Endodermal cell (in vitro differentiated cells): ENCODE measurements at regions not wholly inside any gene's neighbourhood (a gene's known extent, or its start where the extent isn't known, plus 50 kb on each side); places are given as distances from the start of the nearest gene placed in this dataset.

Experiments used
- DNase-seq: peaks from one replicate; pipeline ENCODE4 v3.0.0-alpha.2; 2017
- H3K27ac ChIP-seq: 2 replicates; pipeline ENCODE4 v1.5.1; 2013; ENCODE audit warnings: mild to moderate bottlenecking, low read depth, low read length, moderate library complexity
- H3K27me3 ChIP-seq: 2 replicates; pipeline ENCODE4 v1.6.1; 2013; ENCODE audit warnings: mild to moderate bottlenecking, low read length, moderate library complexity; ENCODE audit not compliant: insufficient read depth, control insufficient read depth, poor library complexity, severe bottlenecking
- H3K36me3 ChIP-seq: 2 replicates; pipeline ENCODE4 v1.7.0; 2013; ENCODE audit warnings: mild to moderate bottlenecking, low read length, moderate library complexity; ENCODE audit not compliant: control insufficient read depth, insufficient read depth
- H3K4me1 ChIP-seq: one replicate; pipeline ENCODE4 v1.7.0; 2013; ENCODE audit warnings: low read length; ENCODE audit not compliant: control insufficient read depth, insufficient read depth
- H3K4me3 ChIP-seq: 2 replicates; pipeline ENCODE4 v1.5.1; 2013; ENCODE audit warnings: mild to moderate bottlenecking, low read length, moderate library complexity
- H3K9ac ChIP-seq: 2 replicates; pipeline ENCODE4 v1.6.1; 2013; ENCODE audit warnings: mild to moderate bottlenecking, low read length, moderate library complexity; ENCODE audit not compliant: poor library complexity, severe bottlenecking; ENCODE audit errors: extremely low read depth
- H3K9me3 ChIP-seq: 2 replicates; pipeline ENCODE4 v1.6.1; 2013; ENCODE audit warnings: mild to moderate bottlenecking, low read length, moderate library complexity; ENCODE audit not compliant: control insufficient read depth
- H3K27ac Mint-ChIP-seq: 2 replicates; pipeline ENCODE4 v1.8.0; 2020; ENCODE audit warnings: mixed read lengths
- H3K27me3 Mint-ChIP-seq: 2 replicates; pipeline ENCODE4 v1.8.0; 2021; ENCODE audit warnings: mild to moderate bottlenecking, mixed read lengths; ENCODE audit not compliant: insufficient read depth
- H3K36me3 Mint-ChIP-seq: 2 replicates; pipeline ENCODE4 v1.8.0; 2020; ENCODE audit warnings: low read depth, mixed read lengths
- H3K4me1 Mint-ChIP-seq: 2 replicates; pipeline ENCODE4 v1.8.0; 2020; ENCODE audit warnings: mixed read lengths
- H3K4me3 Mint-ChIP-seq: 2 replicates; pipeline ENCODE4 v1.8.0; 2020; ENCODE audit warnings: mild to moderate bottlenecking, moderate library complexity, mixed read lengths
- H3K9me3 Mint-ChIP-seq: 2 replicates; pipeline ENCODE4 v1.8.0; 2020; ENCODE audit warnings: mild to moderate bottlenecking, mixed read lengths
- CTCF ChIP-seq: fragments of 200-600 bp; sonication (generic); conservative IDR thresholded peaks from 2 replicates; pipeline ENCODE4 v1.5.0; 2021; ENCODE audit warnings: antibody characterized with exemption, mild to moderate bottlenecking
- WGBS, 2 experiments: methylation state at CpG; one replicate each; pipeline versions ENCODE4 v1.1.5 to v1.1.7; 2013; ENCODE audit warnings: missing lambda C conversion rate in 2 of 2, mixed read lengths in 1 of 2; ENCODE audit not compliant: insufficient coverage in 1 of 2, insufficient read length in 1 of 2; 5-methylcytosine and 5-hydroxymethylcytosine counted together

DNA sequence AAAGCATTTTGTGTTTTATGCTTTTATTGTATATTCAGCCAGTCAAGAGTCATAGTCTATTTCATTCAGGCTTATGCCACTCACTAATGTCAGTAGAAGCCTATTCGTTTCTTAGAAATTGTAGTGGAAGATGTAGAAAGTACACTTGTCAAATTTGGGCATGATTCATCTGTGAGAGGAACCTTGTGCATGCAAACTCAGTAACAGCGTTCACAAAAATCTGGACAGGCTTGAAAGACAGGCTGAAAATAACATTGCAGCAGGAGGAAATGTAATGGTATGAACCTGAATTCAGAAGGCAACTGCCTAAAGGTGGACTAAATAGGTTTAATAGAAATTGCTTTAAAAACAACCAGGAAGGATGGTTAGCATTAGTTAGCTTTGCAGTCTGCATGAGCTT, 213.5 kb downstream of the CMPK2 start:
- WGBS, 2 experiments = 96 to 100% methylated on average over 2 of the region's 2 CpGs
- H3K27ac Mint-ChIP-seq = no peak overlapping the region
- Histone ChIP-seq H3K4me1 (no peaks in the 10 kb centered on the region), H3K4me3 (no peak overlapping the region), H3K36me3 (no peaks in the 10 kb centered on the region), H3K27me3 (no peaks in the 10 kb centered on the region), H3K9ac (no peak overlapping the region), H3K27ac (no peak overlapping the region), H3K9me3 (no peaks in the 10 kb centered on the region)
- no peak for DNase-seq
- H3K4me3 Mint-ChIP-seq = no peak overlapping the region
- TF ChIP-seq CTCF = no peak
- no peaks in the 10 kb centered on the region for H3K4me1 Mint-ChIP-seq
- no peaks in the 10 kb centered on the region for H3K9me3 Mint-ChIP-seq
- H3K27me3 Mint-ChIP-seq = no peaks in the 10 kb centered on the region
- no peaks in the 10 kb centered on the region for H3K36me3 Mint-ChIP-seq

DNA sequence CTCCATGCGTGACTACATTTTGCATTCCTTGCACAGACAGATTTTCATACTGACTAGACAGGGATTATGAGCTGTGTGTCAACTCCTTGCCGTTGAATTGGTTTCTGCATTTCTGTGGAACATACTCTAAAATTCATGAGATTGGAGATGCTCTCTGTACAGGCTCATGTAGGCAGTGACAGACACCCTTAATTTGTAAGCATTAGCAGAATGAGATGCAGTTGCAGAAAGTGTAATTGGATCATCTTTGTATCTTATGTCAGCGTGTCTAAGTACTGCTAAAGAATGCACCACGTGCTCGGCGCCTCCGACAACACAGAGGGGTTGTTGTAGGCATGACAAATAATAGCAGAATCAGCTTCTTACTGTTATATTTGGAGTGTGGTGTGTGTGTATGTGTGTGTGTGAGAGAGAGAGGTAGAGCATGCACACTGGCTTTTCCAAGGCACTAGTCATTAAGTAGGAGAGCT, 212.4 kb downstream of the CMPK2 start:
- Histone ChIP-seq H3K9me3 (no peaks in the 10 kb centered on the region), H3K36me3 (no peaks in the 10 kb centered on the region), H3K4me1 (no peaks in the 10 kb centered on the region), H3K9ac (no peak overlapping the region), H3K27ac (no peak overlapping the region), H3K27me3 (no peaks in the 10 kb centered on the region), H3K4me3 (no peak overlapping the region)
- 83 to 93% methylated on average over 7 of the region's 7 CpGs for WGBS, 2 experiments
- no peaks in the 10 kb centered on the region for H3K4me1 Mint-ChIP-seq
- TF ChIP-seq CTCF = no peak
- no peak overlapping the region for H3K27ac Mint-ChIP-seq
- H3K4me3 Mint-ChIP-seq = no peak overlapping the region
- H3K36me3 Mint-ChIP-seq = no peaks in the 10 kb centered on the region
- no peak for DNase-seq
- H3K9me3 Mint-ChIP-seq = no peaks in the 10 kb centered on the region
- no peaks in the 10 kb centered on the region for H3K27me3 Mint-ChIP-seq

GRCh38 chr2:6654279-6654678, 211.4 kb downstream of the CMPK2 start:
- Mint-ChIP-seq H3K27me3 (no peaks in the 10 kb centered on the region), H3K27ac (no peak overlapping the region), H3K36me3 (no peaks in the 10 kb centered on the region), H3K4me1 (no peaks in the 10 kb centered on the region), H3K9me3 (no peaks in the 10 kb centered on the region), H3K4me3 (no peak overlapping the region)
- Histone ChIP-seq H3K4me3 (no peak overlapping the region), H3K36me3 (no peaks in the 10 kb centered on the region), H3K9ac (no peak overlapping the region), H3K4me1 (no peaks in the 10 kb centered on the region), H3K9me3 (no peaks in the 10 kb centered on the region), H3K27me3 (no peaks in the 10 kb centered on the region), H3K27ac (no peak overlapping the region)
- no peak for DNase-seq
- WGBS, 2 experiments = 95 to 96% methylated on average over 4 to 5 of the region's 5 CpGs
- TF ChIP-seq CTCF = no peak
